Stimulated activated CD4-positive, alpha-beta T cell treated with anti-CD3 and anti-CD28 coated beads, TNF-alpha, amount 100 ng/mL, for 1 hour (primary cell): ENCODE measurements at regions not wholly inside any gene's neighbourhood (a gene's known extent, or its start where the extent isn't known, plus 50 kb on each side); places are given as distances from the start of the nearest gene placed in this dataset.

Experiments
- DNase-seq, 3 donors: peaks; one replicate each; pipeline ENCODE4 v3.0.0-alpha.2; 2020; ENCODE audit warnings: low read depth in 3 of 3, low spot score in 1 of 3

GRCh38 chr10:1853801-1854200 lies 116.5 kb upstream of the ADARB2 start:
- no peak for DNase-seq

- DNase-seq = no peak
These were observed 115.5 kb upstream of the ADARB2 start for GRCh38 chr10:1852841-1853240.

- no peak for DNase-seq
These were observed 114.4 kb upstream of the ADARB2 start for GRCh38 chr10:1851762-1852161.

- no peak for DNase-seq
These were observed 113.7 kb upstream of the ADARB2 start for GRCh38 chr10:1850971-1851527.

GRCh38 chr10:1847361-1847760 lies 110.0 kb upstream of the ADARB2 start:
- no peak for DNase-seq

- no peak for DNase-seq
These were observed 108.7 kb upstream of the ADARB2 start for GRCh38 chr10:1846032-1846431.

- no peak for DNase-seq
These were observed 104.4 kb upstream of the ADARB2 start for GRCh38 chr10:1841759-1842158.

GRCh38 chr10:1829712-1830111 lies 92.4 kb upstream of the ADARB2 start:
- DNase-seq = no peak

GRCh38 chr10:1824928-1825327 lies 87.6 kb upstream of the ADARB2 start:
- DNase-seq = no peak

GRCh38 chr10:1814556-1814955 lies 77.2 kb upstream of the ADARB2 start:
- DNase-seq = no peak

- DNase-seq = no peak
These were observed 71.9 kb upstream of the ADARB2 start for GRCh38 chr10:1809139-1809741.

GRCh38 chr10:1807924-1808323 lies 70.6 kb upstream of the ADARB2 start:
- no peak for DNase-seq

- no peak for DNase-seq
These were observed 69.9 kb upstream of the ADARB2 start for GRCh38 chr10:1807196-1807595.

- DNase-seq = no peak
These were observed 65.1 kb upstream of the ADARB2 start for GRCh38 chr10:1802413-1802812.

- DNase-seq = no peak
These were observed 51.1 kb upstream of the ADARB2 start for GRCh38 chr10:1788401-1788800.
